IMR-90 (cell line): ENCODE measurements at regions not wholly inside any gene's neighbourhood (a gene's known extent, or its start where the extent isn't known, plus 50 kb on each side); places are given as distances from the start of the nearest gene placed in this dataset.

Experiments
- ATAC-seq: fragments of 200-7000 bp; cut with Tn5 transposase; 2 replicates; pipeline ENCODE4 v1.9.1; 2020; ENCODE audit warnings: low read depth, mild to moderate bottlenecking, moderate library complexity
- BruUV-seq: library from RNA; stranded (reverse); fragments of 400-500 nt; replicated peaks from 2 replicates; lab custom pipeline; 2021; lab: Mats Ljungman, UMichigan
- CTCF ChIA-PET: fragments of 300-600 bp; formaldehyde crosslinking; extraction: SDS; loops from one replicate; lab custom pipeline; 2021; ENCODE audit warnings: antibody characterized with exemption; lab: Yijun Ruan, JAX
- POLR2A ChIA-PET: fragments of 300-600 bp; sonication (Branson Sonifier 250); formaldehyde crosslinking; loops from one replicate; lab custom pipeline; 2022; ENCODE audit warnings: antibody characterized with exemption; ENCODE audit not compliant: unreplicated experiment; lab: Charles Lee
- DNase-seq: peaks from one replicate; pipeline ENCODE4 v3.0.0; 2013
- H2AFZ ChIP-seq: replicated peaks from 2 replicates; pipeline ENCODE3; 2013; ENCODE audit warnings: low read length, mild to moderate bottlenecking; ENCODE audit not compliant: poor library complexity
- H2AK5ac ChIP-seq: 2 replicates; pipeline ENCODE4 v1.6.1; 2013; ENCODE audit warnings: low read depth, low read length, inconsistent platforms
- H2AK9ac ChIP-seq: replicated peaks from 2 replicates; pipeline ENCODE3; 2013; ENCODE audit warnings: mild to moderate bottlenecking, low read depth, low read length, moderate library complexity; ENCODE audit not compliant: poor library complexity
- H2BK120ac ChIP-seq: 2 replicates; pipeline ENCODE4 v1.6.1; 2013; ENCODE audit warnings: low read depth, low read length, inconsistent platforms
- H2BK15ac ChIP-seq: 3 replicates; pipeline ENCODE4 v1.6.1; 2013; ENCODE audit warnings: low read depth, low read length, inconsistent platforms
- H2BK20ac ChIP-seq: 2 replicates; pipeline ENCODE4 v1.6.1; 2013; ENCODE audit warnings: low read depth, mild to moderate bottlenecking, inconsistent platforms, low read length, moderate library complexity
- H2BK5ac ChIP-seq: 2 replicates; pipeline ENCODE4 v1.6.1; 2013; ENCODE audit warnings: mild to moderate bottlenecking, low read depth, low read length, inconsistent platforms; ENCODE audit not compliant: poor library complexity, severe bottlenecking
- H3K14ac ChIP-seq: replicated peaks from 2 replicates; pipeline ENCODE4 v1.6.1; 2013; ENCODE audit warnings: low read depth, low read length, inconsistent platforms
- H3K18ac ChIP-seq: 2 replicates; pipeline ENCODE4 v1.6.1; 2013; ENCODE audit warnings: low read depth, low read length, control low read depth
- H3K23ac ChIP-seq: 2 replicates; pipeline ENCODE4 v1.6.1; 2013; ENCODE audit warnings: low read depth, low read length, inconsistent platforms
- H3K27ac ChIP-seq: 2 replicates; pipeline ENCODE4 v1.5.1; 2013; ENCODE audit warnings: mild to moderate bottlenecking, control low read depth, low read length; ENCODE audit not compliant: insufficient read depth
- H3K27me3 ChIP-seq: 2 replicates; pipeline ENCODE4 v1.6.1; 2013; ENCODE audit warnings: low read length; ENCODE audit not compliant: control insufficient read depth, insufficient read depth
- H3K36me3 ChIP-seq: 2 replicates; pipeline ENCODE4 v1.6.1; 2013; ENCODE audit warnings: low read length, mixed read lengths; ENCODE audit not compliant: control insufficient read depth, insufficient read depth
- H3K4ac ChIP-seq: 2 replicates; pipeline ENCODE4 v1.6.1; 2013; ENCODE audit warnings: low read depth, low read length, inconsistent platforms
- H3K4me1 ChIP-seq: 2 replicates; pipeline ENCODE4 v1.6.1; 2013; ENCODE audit warnings: low read length, mixed read lengths; ENCODE audit not compliant: control insufficient read depth, insufficient read depth
- H3K4me2 ChIP-seq: 2 replicates; pipeline ENCODE4 v1.6.1; 2013; ENCODE audit warnings: low read depth, mild to moderate bottlenecking, control low read depth, low read length, moderate library complexity
- H3K4me3 ChIP-seq: 2 replicates; pipeline ENCODE4 v1.5.1; 2013; ENCODE audit warnings: low read depth, mild to moderate bottlenecking, control low read depth, low read length, moderate library complexity; ENCODE audit not compliant: insufficient read depth
- H3K56ac ChIP-seq: 2 replicates; pipeline ENCODE4 v1.6.1; 2013; ENCODE audit warnings: low read length, inconsistent platforms; ENCODE audit not compliant: insufficient read depth; ENCODE audit errors: extremely low read depth
- H3K79me1 ChIP-seq, 2 experiments: 2 replicates each; pipeline ENCODE4 v1.6.1; 2013; ENCODE audit warnings: low read length in 2 of 2, inconsistent platforms in 1 of 2, low read depth in 1 of 2
- H3K9ac ChIP-seq: 2 replicates; pipeline ENCODE4 v1.6.1; 2013; ENCODE audit warnings: low read depth, low read length, control low read depth
- H3K9me1 ChIP-seq: 2 replicates; pipeline ENCODE4 v1.6.1; 2013; ENCODE audit warnings: low read length, inconsistent platforms; ENCODE audit not compliant: insufficient read depth
- H3K9me3 ChIP-seq: 2 replicates; pipeline ENCODE4 v1.6.1; 2013; ENCODE audit warnings: low read length; ENCODE audit not compliant: control insufficient read depth, insufficient read depth
- H4K20me1 ChIP-seq: 2 replicates; pipeline ENCODE4 v1.6.1; 2013; ENCODE audit warnings: low read length, inconsistent platforms; ENCODE audit not compliant: insufficient read depth
- H4K5ac ChIP-seq: 2 replicates; pipeline ENCODE4 v1.6.1; 2013; ENCODE audit warnings: mild to moderate bottlenecking, low read depth, low read length, control low read depth
- H4K8ac ChIP-seq, 2 experiments: 2 replicates each; pipeline ENCODE4 v1.6.1; 2013; ENCODE audit warnings: low read depth in 2 of 2, low read length in 2 of 2, control low read depth in 1 of 2, inconsistent platforms in 1 of 2
- H4K91ac ChIP-seq: 2 replicates; pipeline ENCODE4 v1.6.1; 2013; ENCODE audit warnings: low read depth, low read length, inconsistent platforms; ENCODE audit not compliant: insufficient read depth
- BHLHE40 ChIP-seq: fragments of 150-350 bp; IDR thresholded peaks from 2 replicates; pipeline ENCODE4 v1.6.1; 2016; ENCODE audit warnings: mild to moderate bottlenecking, low read depth, low read length
- CEBPB ChIP-seq: IDR thresholded peaks from 2 replicates; pipeline ENCODE4 v1.6.1; 2012; ENCODE audit warnings: low read depth, low read length, improper control_type of control experiment
- CHD1 ChIP-seq: IDR thresholded peaks from 2 replicates; pipeline ENCODE4 v1.6.1; 2012; ENCODE audit warnings: low read depth, low read length, improper control_type of control experiment
- ELK1 ChIP-seq: fragments of 150-350 bp; IDR thresholded peaks from 2 replicates; pipeline ENCODE4 v1.6.1; 2016; ENCODE audit warnings: low read depth, mild to moderate bottlenecking, low read length, moderate library complexity, borderline replicate concordance
- FOS ChIP-seq: fragments of 150-350 bp; IDR thresholded peaks from 2 replicates; pipeline ENCODE4 v1.6.1; 2016; ENCODE audit warnings: low read depth, low read length
- MAFK ChIP-seq: IDR thresholded peaks from 2 replicates; pipeline ENCODE4 v1.6.1; 2012; ENCODE audit warnings: low read depth, low read length, improper control_type of control experiment
- MAZ ChIP-seq: IDR thresholded peaks from 2 replicates; pipeline ENCODE4 v1.6.1; 2012; ENCODE audit warnings: low read depth, mild to moderate bottlenecking, low read length, improper control_type of control experiment, moderate library complexity, borderline replicate concordance
- MXI1 ChIP-seq: IDR thresholded peaks from 2 replicates; pipeline ENCODE4 v1.6.1; 2012; ENCODE audit warnings: low read depth, mild to moderate bottlenecking, low read length, moderate library complexity, borderline replicate concordance
- NFE2L2 ChIP-seq: fragments of 150-350 bp; IDR thresholded peaks from 2 replicates; pipeline ENCODE4 v1.6.1; 2016; ENCODE audit warnings: low read depth, mild to moderate bottlenecking, low read length
- POLR2A ChIP-seq: IDR thresholded peaks from 2 replicates; pipeline ENCODE4 v1.6.1; 2012; ENCODE audit warnings: mild to moderate bottlenecking, low read depth, low read length
- RAD21 ChIP-seq: IDR thresholded peaks from 2 replicates; pipeline ENCODE4 v1.6.1; 2012; ENCODE audit warnings: low read length, improper control_type of control experiment
- RCOR1 ChIP-seq: IDR thresholded peaks from 2 replicates; pipeline ENCODE4 v1.6.1; 2012; ENCODE audit warnings: mild to moderate bottlenecking, low read length, improper control_type of control experiment; ENCODE audit not compliant: insufficient replicate concordance
- RFX5 ChIP-seq: IDR thresholded peaks from 2 replicates; pipeline ENCODE4 v1.8.0; 2012; ENCODE audit warnings: low read depth, mild to moderate bottlenecking, low read length, moderate library complexity
- SMC3 ChIP-seq: fragments of 150-350 bp; IDR thresholded peaks from 2 replicates; pipeline ENCODE4 v1.6.1; 2016; ENCODE audit warnings: low read depth, mild to moderate bottlenecking, antibody characterized with exemption, low read length, moderate library complexity
- USF2 ChIP-seq: fragments of 150-350 bp; IDR thresholded peaks from 2 replicates; pipeline ENCODE4 v1.6.1; 2017; ENCODE audit warnings: mild to moderate bottlenecking, antibody characterized with exemption, low read length, low read depth
- WGBS, 2 experiments: methylation state at CpG; one replicate each; pipeline versions ENCODE4 v1.1.5 to v1.1.7; 2013; ENCODE audit warnings: missing lambda C conversion rate in 2 of 2; ENCODE audit not compliant: insufficient read length in 1 of 2; ENCODE audit errors: extremely low coverage in 2 of 2; 5-methylcytosine and 5-hydroxymethylcytosine counted together
- dilution Hi-C: fragments of 300-500 bp; cut with HindIII; formaldehyde crosslinking; loops from one replicate; pipeline ENCODE4 v1.14.3; 2018; ENCODE audit warnings: low sequenced_read_pairs; ENCODE audit not compliant: unreplicated experiment
- in situ Hi-C: fragments of 300-500 bp; cut with MboI; formaldehyde crosslinking; loops from 3 replicates; pipeline ENCODE4 v1.14.3; 2019; ENCODE audit warnings: low sequenced_read_pairs, inconsistent platforms, mixed read lengths
- intact Hi-C: fragments of 100-400 bp; cut with micrococcal nuclease; formaldehyde crosslinking; loops from 2 replicates; pipeline ENCODE4 v1.10.0; 2022

- in situ Hi-C loops, result no loop called here
- H3K4ac ChIP-seq, result no peak overlapping the region
- H3K18ac ChIP-seq, result no peak overlapping the region
- no peak overlapping the region for H3K23ac ChIP-seq
- no peaks in the 10 kb centered on the region for H3K36me3 ChIP-seq
- H3K14ac ChIP-seq, result no peak overlapping the region
- H2BK20ac ChIP-seq, result no peak overlapping the region
- H4K91ac ChIP-seq, result no peak overlapping the region
- peaks cover 2% of the 10 kb centered on the region for H3K4me1 ChIP-seq
- no peaks in the 10 kb centered on the region for H4K20me1 ChIP-seq
- POLR2A ChIA-PET, result interaction anchor here (0.6 kb wide), 1 partner anchor 252 kb away, joined by 5 read pairs; no protein-coding TSS in a partner anchor
- H2AK5ac ChIP-seq, result no peak overlapping the region
- H3K27me3 ChIP-seq, result peaks cover 7% of the 10 kb centered on the region
- no peak overlapping the region for H3K4me3 ChIP-seq
- ATAC-seq (no peak), DNase-seq (no peak)
- no peak overlapping the region for H3K56ac ChIP-seq
- BruUV-seq, result no TSS peak
- dilution Hi-C loops, result no loop called here
- TF ChIP-seq SMC3 (no peak), BHLHE40 (no peak), NFE2L2 (no peak), MAFK (no peak), RFX5 (no peak), MAZ (no peak), RAD21 (no peak), POLR2A (no peak), FOS (no peak), USF2 (no peak), CEBPB (no peak), ELK1 (no peak), CHD1 (no peak), RCOR1 (no peak), MXI1 (no peak)
- no peak overlapping the region for H2BK15ac ChIP-seq
- no peak overlapping the region for H2AFZ ChIP-seq
- no peak overlapping the region for H3K4me2 ChIP-seq
- no peaks in the 10 kb centered on the region for H3K79me1 ChIP-seq
- intact Hi-C loops, result no loop called here
- no peak overlapping the region for H4K5ac ChIP-seq
- no peak overlapping the region for H2BK120ac ChIP-seq
- no peak overlapping the region for H4K8ac ChIP-seq
- H3K9ac ChIP-seq, result no peak overlapping the region
- H3K9me1 ChIP-seq, result no peaks in the 10 kb centered on the region
- WGBS, 2 experiments, result no CpG with 5 or more reads among the region's 8 CpGs
- H3K9me3 ChIP-seq, result no peaks in the 10 kb centered on the region
- H3K27ac ChIP-seq, result no peak overlapping the region
- H2BK5ac ChIP-seq, result no peak overlapping the region
- H2AK9ac ChIP-seq, result no peak overlapping the region
- CTCF ChIA-PET, result no interaction called here
Measured at GRCh38 chr2:235396071-235396846, 97.6 kb upstream of the AGAP1 start.
